Breast epithelium (tissue), 4 donors: ENCODE measurements at regions not wholly inside any gene's neighbourhood (a gene's known extent, or its start where the extent isn't known, plus 50 kb on each side); places are given as distances from the start of the nearest gene placed in this dataset.

Source experiments
- DNase-seq, 2 donors: peaks; one replicate each; pipeline ENCODE4 v3.0.0-alpha.2; 2019; ENCODE audit warnings: low spot score in 2 of 2
- H3K27ac ChIP-seq, 2 donors: fragments of 200-600 bp; sonication (generic) in 1 of 2; one replicate each; pipeline ENCODE4 v1.5.1; 2016 to 2019; ENCODE audit warnings: mild to moderate bottlenecking in 1 of 2
- H3K27me3 ChIP-seq, 2 donors: fragments of 200-600 bp; sonication (generic) in 1 of 2; one replicate each; pipeline versions ENCODE4 v1.5.1 to v1.6.0; 2017 to 2019; ENCODE audit warnings: control low read depth in 1 of 2, mild to moderate bottlenecking in 1 of 2
- H3K36me3 ChIP-seq: fragments of 200-600 bp; one replicate; pipeline ENCODE4 v1.5.1; 2019
- H3K4me1 ChIP-seq, 2 donors: fragments of 200-600 bp; sonication (generic); one replicate each; pipeline ENCODE4 v1.5.1; 2016 to 2019; ENCODE audit warnings: control low read depth in 1 of 2
- H3K4me3 ChIP-seq, 3 donors: fragments of 200-600 bp; sonication (generic); 1 replicate in 2 of 3; 2 replicates in 1 of 3; pipeline ENCODE4 v1.5.1; 2016 to 2019; ENCODE audit warnings: mild to moderate bottlenecking in 3 of 3, moderate library complexity in 2 of 3
- H3K9me3 ChIP-seq, 2 donors: fragments of 200-600 bp; sonication (generic) in 1 of 2; one replicate each; pipeline ENCODE4 v1.5.1; 2016 to 2019; ENCODE audit warnings: control low read depth in 1 of 2
- POLR2A ChIP-seq: fragments of 450-650 bp; IDR thresholded peaks from one replicate; pipeline ENCODE4 v1.6.1; 2016; ENCODE audit warnings: antibody characterized with exemption, mild to moderate bottlenecking, moderate library complexity
- POLR2AphosphoS5 ChIP-seq, 3 donors: sonication (generic); formaldehyde crosslinking; IDR thresholded peaks; one replicate each; pipeline ENCODE4 v1.6.1; 2017; ENCODE audit warnings: antibody characterized with exemption in 3 of 3
- intact Hi-C: fragments of 100-400 bp; cut with DNase I; formaldehyde crosslinking; loops from one replicate; pipeline ENCODE4 v1.15.1; 2023; ENCODE audit warnings: low total_unique reads
- TF ChIP-seq, protein P1 (sequence below), 3 donors: fragments of 450-650 bp; IDR thresholded peaks; one replicate each; pipeline ENCODE4 v1.5.1; 2016 to 2017; ENCODE audit warnings: antibody characterized with exemption in 3 of 3, mild to moderate bottlenecking in 3 of 3, moderate library complexity in 3 of 3

DNA sequence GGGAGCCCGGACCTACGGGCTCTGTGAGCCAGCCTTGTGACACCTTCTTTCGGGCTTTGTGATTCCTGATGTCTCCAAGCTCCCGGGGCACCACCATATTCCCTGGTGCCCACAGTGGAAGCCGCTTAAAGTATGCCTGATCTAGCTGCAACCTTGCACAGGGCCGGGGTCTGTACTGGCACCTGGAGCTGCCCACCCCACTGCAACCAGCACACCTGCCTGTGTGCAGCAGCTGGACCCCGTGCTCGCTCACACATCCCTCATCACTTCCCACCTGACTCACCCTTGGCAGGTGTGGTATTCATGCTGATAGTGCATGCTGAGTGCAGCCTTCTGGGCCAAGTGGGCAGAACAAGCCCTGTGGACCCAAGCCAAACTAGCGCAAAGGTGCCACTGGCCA, 1981.1 kb upstream of the PCDH20 start:
- no peaks in the 10 kb centered on the region for H3K36me3 ChIP-seq
- no peaks in the 10 kb centered on the region for H3K9me3 ChIP-seq
- intact Hi-C loops = no loop called here
- no peak overlapping the region for H3K4me3 ChIP-seq
- TF ChIP-seq POLR2AphosphoS5 (IDR thresholded peaks at IDR 0.05) (no peak), POLR2A (no peak)
- TF ChIP-seq, protein P1, sequence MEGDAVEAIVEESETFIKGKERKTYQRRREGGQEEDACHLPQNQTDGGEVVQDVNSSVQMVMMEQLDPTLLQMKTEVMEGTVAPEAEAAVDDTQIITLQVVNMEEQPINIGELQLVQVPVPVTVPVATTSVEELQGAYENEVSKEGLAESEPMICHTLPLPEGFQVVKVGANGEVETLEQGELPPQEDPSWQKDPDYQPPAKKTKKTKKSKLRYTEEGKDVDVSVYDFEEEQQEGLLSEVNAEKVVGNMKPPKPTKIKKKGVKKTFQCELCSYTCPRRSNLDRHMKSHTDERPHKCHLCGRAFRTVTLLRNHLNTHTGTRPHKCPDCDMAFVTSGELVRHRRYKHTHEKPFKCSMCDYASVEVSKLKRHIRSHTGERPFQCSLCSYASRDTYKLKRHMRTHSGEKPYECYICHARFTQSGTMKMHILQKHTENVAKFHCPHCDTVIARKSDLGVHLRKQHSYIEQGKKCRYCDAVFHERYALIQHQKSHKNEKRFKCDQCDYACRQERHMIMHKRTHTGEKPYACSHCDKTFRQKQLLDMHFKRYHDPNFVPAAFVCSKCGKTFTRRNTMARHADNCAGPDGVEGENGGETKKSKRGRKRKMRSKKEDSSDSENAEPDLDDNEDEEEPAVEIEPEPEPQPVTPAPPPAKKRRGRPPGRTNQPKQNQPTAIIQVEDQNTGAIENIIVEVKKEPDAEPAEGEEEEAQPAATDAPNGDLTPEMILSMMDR (IDR thresholded peaks at IDR 0.05) = no peak
- no peak overlapping the region for H3K27ac ChIP-seq
- no peak for DNase-seq
- H3K27me3 ChIP-seq = no peaks in the 10 kb centered on the region
- H3K4me1 ChIP-seq = no peaks in the 10 kb centered on the region

DNA sequence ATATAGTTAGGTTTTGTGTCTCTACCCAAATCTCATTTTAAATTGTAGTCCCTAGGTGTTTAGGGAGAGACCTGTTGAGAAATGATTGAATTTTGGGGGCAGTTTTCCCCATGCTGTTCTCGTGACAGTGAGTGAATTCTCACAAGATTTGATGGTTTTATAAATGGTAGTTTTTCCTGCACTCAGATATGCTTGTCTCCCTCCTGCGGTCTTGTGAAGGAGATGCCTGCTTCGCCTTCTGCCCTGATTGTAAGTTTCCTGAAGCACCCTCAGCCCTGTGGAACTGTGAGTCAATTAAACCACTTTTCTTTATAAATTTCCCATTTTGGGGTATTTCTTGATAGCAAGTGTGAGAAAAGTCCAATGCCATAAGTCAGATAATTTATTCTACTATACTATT, 1977.5 kb upstream of the PCDH20 start:
- Histone ChIP-seq H3K4me3 (no peak overlapping the region), H3K27ac (no peak overlapping the region), H3K9me3 (no peaks in the 10 kb centered on the region), H3K27me3 (no peaks in the 10 kb centered on the region), H3K4me1 (no peaks in the 10 kb centered on the region), H3K36me3 (no peaks in the 10 kb centered on the region)
- intact Hi-C loops = no loop called here
- DNase-seq = no peak
- TF ChIP-seq, protein P1 (IDR thresholded peaks at IDR 0.05) = no peak
- no peak for TF ChIP-seq POLR2A
- no peak for TF ChIP-seq POLR2AphosphoS5 (IDR thresholded peaks at IDR 0.05)

DNA sequence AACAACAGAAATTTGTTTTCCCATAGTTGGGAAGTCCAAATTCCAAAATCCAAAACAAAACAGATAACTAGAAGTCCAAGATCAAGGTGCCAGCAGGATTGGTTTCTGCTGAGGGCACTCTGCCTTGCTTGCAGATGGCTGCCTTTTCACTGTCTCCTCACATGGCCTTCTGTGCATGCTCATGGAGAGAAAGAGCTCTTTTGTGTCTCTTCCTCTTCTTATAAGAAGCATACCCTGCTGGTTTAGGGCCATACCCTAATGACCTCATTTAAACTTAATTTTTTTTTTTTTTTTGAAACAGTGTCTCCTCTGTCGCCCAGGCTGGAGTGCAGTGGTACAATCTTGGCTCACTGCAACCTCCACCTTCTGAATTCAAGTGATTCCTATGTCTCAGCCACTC, 1974.1 kb upstream of the PCDH20 start:
- Histone ChIP-seq H3K9me3 (no peaks in the 10 kb centered on the region), H3K4me1 (no peaks in the 10 kb centered on the region), H3K4me3 (no peak overlapping the region), H3K36me3 (no peaks in the 10 kb centered on the region), H3K27me3 (no peaks in the 10 kb centered on the region), H3K27ac (no peak overlapping the region)
- DNase-seq = no peak
- no peak for TF ChIP-seq POLR2AphosphoS5 (IDR thresholded peaks at IDR 0.05)
- intact Hi-C loops = no loop called here

DNA sequence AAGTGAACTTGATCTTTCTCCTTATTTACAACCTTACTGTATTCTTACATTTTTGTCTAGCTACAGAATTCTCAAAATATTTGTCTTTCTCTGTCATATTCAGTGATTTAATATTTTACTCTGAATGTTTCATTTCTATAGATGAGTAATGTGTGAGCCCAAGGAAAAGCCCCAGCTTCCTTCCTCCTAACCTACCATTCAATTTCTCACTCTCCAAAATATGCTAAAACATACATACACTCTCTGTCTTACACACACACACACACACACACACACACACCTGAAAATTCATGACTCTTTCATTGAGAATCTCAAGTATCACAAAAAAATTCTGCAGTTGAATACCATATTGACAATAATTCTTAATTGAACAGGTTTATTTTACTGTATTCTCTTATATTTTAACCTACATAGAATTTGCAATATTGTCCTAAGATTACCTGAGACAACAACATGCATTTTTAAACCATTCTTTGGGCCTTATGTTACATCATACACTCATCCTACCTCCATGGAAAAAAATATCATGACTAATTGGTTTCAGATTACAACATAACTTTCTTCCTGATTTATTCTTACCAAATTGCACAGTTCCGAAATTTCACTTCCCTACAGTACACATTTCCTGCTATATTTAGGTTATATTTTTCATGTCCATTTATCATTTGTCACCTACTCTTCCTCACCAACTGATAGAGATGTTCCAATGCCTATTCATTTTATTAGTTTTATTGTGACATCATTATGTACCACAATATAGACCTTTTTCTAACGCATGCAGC, 1965.6 kb upstream of the PCDH20 start:
- no peaks in the 10 kb centered on the region for H3K4me1 ChIP-seq
- H3K36me3 ChIP-seq = no peaks in the 10 kb centered on the region
- no peaks in the 10 kb centered on the region for H3K9me3 ChIP-seq
- no peaks in the 10 kb centered on the region for H3K27me3 ChIP-seq
- H3K27ac ChIP-seq = no peak overlapping the region
- no peak for TF ChIP-seq POLR2AphosphoS5 (IDR thresholded peaks at IDR 0.05)
- TF ChIP-seq, protein P1 (IDR thresholded peaks at IDR 0.05) = no peak
- no peak for TF ChIP-seq POLR2A
- H3K4me3 ChIP-seq = no peak overlapping the region
- intact Hi-C loops = no loop called here
- no peak for DNase-seq

DNA sequence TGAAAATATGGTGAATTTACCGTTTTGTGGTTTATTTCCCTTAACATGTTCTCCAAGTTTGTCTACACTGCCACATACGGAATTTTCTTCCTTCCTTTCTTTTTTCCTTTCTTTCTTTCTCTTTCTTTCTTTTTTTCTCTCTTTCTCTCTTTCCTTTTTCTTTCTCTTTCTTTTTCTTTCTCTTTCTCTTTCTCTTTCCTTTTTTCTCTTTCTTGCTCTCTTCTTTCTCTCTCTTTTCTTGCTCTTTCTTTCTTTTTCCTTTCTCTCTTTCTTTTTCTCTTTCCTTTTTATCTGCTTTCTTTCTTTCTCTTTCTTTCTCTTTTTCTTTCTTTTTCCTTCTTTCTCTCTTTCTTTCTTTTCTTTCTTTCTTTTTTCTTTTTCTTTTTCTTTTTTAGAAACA, 1962.3 kb upstream of the PCDH20 start:
- no peak for TF ChIP-seq POLR2AphosphoS5 (IDR thresholded peaks at IDR 0.05)
- TF ChIP-seq, protein P1 (IDR thresholded peaks at IDR 0.05) = no peak
- TF ChIP-seq POLR2A = no peak
- no peak overlapping the region for H3K4me3 ChIP-seq
- no peaks in the 10 kb centered on the region for H3K4me1 ChIP-seq
- H3K9me3 ChIP-seq = no peaks in the 10 kb centered on the region
- H3K36me3 ChIP-seq = no peaks in the 10 kb centered on the region
- H3K27me3 ChIP-seq = no peaks in the 10 kb centered on the region
- intact Hi-C loops = no loop called here
- DNase-seq = no peak
- no peak overlapping the region for H3K27ac ChIP-seq
